CD14-positive monocyte (primary cell): ENCODE measurements at regions not wholly inside any gene's neighbourhood (a gene's known extent, or its start where the extent isn't known, plus 50 kb on each side); places are given as distances from the start of the nearest gene placed in this dataset.

Source experiments
- DNase-seq, 3 donors: peaks; one replicate each; pipeline ENCODE4 v3.0.0-alpha.2; 2011 to 2022
- H2AFZ ChIP-seq: 2 replicates; pipeline ENCODE4 v1.6.0; 2012; ENCODE audit warnings: mild to moderate bottlenecking, low read depth, low read length, inconsistent platforms; ENCODE audit not compliant: insufficient read depth, poor library complexity, severe bottlenecking
- H3K27ac ChIP-seq, 2 donors: 1 replicate in 1 of 2; 2 replicates in 1 of 2; pipeline ENCODE4 v1.5.1; 2012 to 2013; ENCODE audit warnings: low read length in 2 of 2, control low read depth in 1 of 2, inconsistent platforms in 1 of 2, low read depth in 1 of 2, mild to moderate bottlenecking in 1 of 2
- H3K27me3 ChIP-seq, 2 donors: one replicate each; pipeline versions ENCODE4 v1.6.0 to v1.6.1; 2011 to 2013; ENCODE audit warnings: low read length in 2 of 2; ENCODE audit not compliant: control insufficient read depth in 2 of 2, insufficient read depth in 2 of 2
- H3K36me3 ChIP-seq, 2 donors: replicated peaks in 1 of 2; 1 replicate in 1 of 2; 2 replicates in 1 of 2; pipeline versions ENCODE4 v1.5.1 to v1.6.1; 2012 to 2013; ENCODE audit warnings: low read length in 2 of 2, control low read depth in 1 of 2, inconsistent platforms in 1 of 2, mild to moderate bottlenecking in 1 of 2; ENCODE audit not compliant: insufficient read depth in 2 of 2, control insufficient read depth in 1 of 2
- H3K4me1 ChIP-seq, 2 donors: 1 replicate in 1 of 2; 2 replicates in 1 of 2; pipeline versions ENCODE4 v1.5.1 to v1.6.1; 2012 to 2013; ENCODE audit warnings: low read length in 2 of 2, control low read depth in 1 of 2, inconsistent platforms in 1 of 2, mild to moderate bottlenecking in 1 of 2, moderate library complexity in 1 of 2; ENCODE audit not compliant: insufficient read depth in 2 of 2, control insufficient read depth in 1 of 2
- H3K4me2 ChIP-seq: replicated peaks from 2 replicates; pipeline ENCODE3; 2012; ENCODE audit warnings: low read length, moderate library complexity, mild to moderate bottlenecking; ENCODE audit not compliant: poor library complexity, severe bottlenecking; ENCODE audit errors: extremely low read depth
- H3K4me3 ChIP-seq, 3 experiments: fragments of 200-600 bp in 1 of 3; sonication (generic) in 1 of 3; replicated peaks in 1 of 3; 1 replicate in 2 of 3; 2 replicates in 1 of 3; pipeline ENCODE4 v1.5.1; 2011 to 2013; ENCODE audit warnings: low read length in 3 of 3, mild to moderate bottlenecking in 3 of 3, control low read depth in 2 of 3, low read depth in 2 of 3, inconsistent platforms in 1 of 3, moderate library complexity in 1 of 3
- H3K79me2 ChIP-seq: 2 replicates; pipeline ENCODE4 v1.6.0; 2012; ENCODE audit warnings: mild to moderate bottlenecking, control low read depth, inconsistent platforms, low read length, moderate library complexity; ENCODE audit not compliant: insufficient read depth
- H3K9ac ChIP-seq: 2 replicates; pipeline ENCODE4 v1.6.0; 2017; ENCODE audit warnings: low read length, mild to moderate bottlenecking; ENCODE audit not compliant: insufficient read depth, poor library complexity, severe bottlenecking
- H3K9me3 ChIP-seq, 2 donors: replicated peaks in 1 of 2; 1 replicate in 1 of 2; 2 replicates in 1 of 2; pipeline versions ENCODE4 v1.5.1 to v1.6.1; 2012 to 2013; ENCODE audit warnings: low read length in 2 of 2, control low read depth in 1 of 2; ENCODE audit not compliant: control insufficient read depth in 1 of 2, insufficient read depth in 1 of 2
- H4K20me1 ChIP-seq: 2 replicates; pipeline ENCODE4 v1.6.0; 2012; ENCODE audit warnings: mild to moderate bottlenecking, low read length, control low read depth, moderate library complexity; ENCODE audit not compliant: insufficient read depth
- H3K27ac Mint-ChIP-seq, 7 donors: one replicate each; pipeline ENCODE4 v1.8.0; 2020; ENCODE audit warnings: mild to moderate bottlenecking in 7 of 7, mixed read lengths in 7 of 7, moderate library complexity in 6 of 7, inconsistent platforms in 2 of 7
- H3K27me3 Mint-ChIP-seq, 3 donors: one replicate each; pipeline ENCODE4 v1.8.0; 2021 to 2022; ENCODE audit warnings: low read depth in 3 of 3, mild to moderate bottlenecking in 3 of 3, mixed read lengths in 3 of 3, moderate library complexity in 3 of 3, inconsistent platforms in 1 of 3
- H3K36me3 Mint-ChIP-seq, 2 donors: one replicate each; pipeline ENCODE4 v1.8.0; 2020; ENCODE audit warnings: mixed read lengths in 2 of 2, inconsistent platforms in 1 of 2, mild to moderate bottlenecking in 1 of 2
- H3K4me1 Mint-ChIP-seq: one replicate; pipeline ENCODE4 v1.8.0; 2020; ENCODE audit warnings: mild to moderate bottlenecking, mixed read lengths
- H3K4me3 Mint-ChIP-seq, 2 donors: one replicate each; pipeline ENCODE4 v1.8.0; 2020; ENCODE audit warnings: mild to moderate bottlenecking in 2 of 2, mixed read lengths in 2 of 2, moderate library complexity in 1 of 2
- H3K9me3 Mint-ChIP-seq, 7 donors: one replicate each; pipeline ENCODE4 v1.8.0; 2020 to 2022; ENCODE audit warnings: mixed read lengths in 7 of 7, mild to moderate bottlenecking in 6 of 7, moderate library complexity in 6 of 7, inconsistent platforms in 2 of 7
- WGBS: methylation state at CpG from one replicate; pipeline ENCODE4 v1.1.5; 2013; ENCODE audit warnings: missing lambda C conversion rate; ENCODE audit not compliant: insufficient coverage; 5-methylcytosine and 5-hydroxymethylcytosine counted together
- intact Hi-C, 2 donors: fragments of 100-400 bp; cut with micrococcal nuclease; formaldehyde crosslinking; loops; one replicate each; pipeline versions ENCODE4 v1.15.0 to v1.15.1; 2023
- TF ChIP-seq, protein P1 (sequence below): fragments of 200-600 bp; IDR thresholded peaks from one replicate; pipeline ENCODE4 v1.8.0; 2022; ENCODE audit warnings: antibody characterized with exemption, mild to moderate bottlenecking

DNA sequence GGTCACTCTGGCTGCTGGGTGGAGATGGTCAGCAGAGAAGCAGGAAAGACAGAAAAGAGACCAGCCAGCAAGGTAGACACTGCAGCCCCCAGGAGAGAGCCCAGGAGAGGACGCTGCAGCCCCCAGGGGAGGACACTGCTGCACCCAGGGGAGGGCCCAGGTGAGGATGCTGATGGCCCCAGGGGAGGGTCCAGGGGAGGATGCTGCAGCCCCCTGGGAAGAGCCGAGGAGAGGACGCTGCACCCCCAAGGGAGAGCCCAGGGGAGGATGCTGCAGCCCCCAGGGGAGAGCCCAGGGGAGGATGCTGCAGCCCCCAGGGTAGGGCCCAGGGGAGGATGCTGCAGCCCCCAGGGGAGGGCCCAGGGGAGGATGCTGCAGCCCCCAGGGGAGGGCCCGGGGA is 196.7 kb upstream of the NSMCE3 start:
- Histone ChIP-seq H3K4me1 (no peaks in the 10 kb centered on the region), H3K9ac (no peak overlapping the region), H3K27ac (no peak overlapping the region), H3K79me2 (no peaks in the 10 kb centered on the region), H3K36me3 (no peaks in the 10 kb centered on the region), H3K4me2 (no peak overlapping the region), H4K20me1 (no peaks in the 10 kb centered on the region), H3K4me3 (no peak overlapping the region), H3K27me3 (no peaks in the 10 kb centered on the region), H2AFZ (no peak overlapping the region), H3K9me3 (peaks cover 0 to under 1% of the 10 kb centered on the region in 2 donors)
- Mint-ChIP-seq H3K27ac (no peak overlapping the region), H3K36me3 (no peaks in the 10 kb centered on the region), H3K27me3 (peaks cover 0 to 6% (median 1%) of the 10 kb centered on the region in 3 donors), H3K4me1 (no peaks in the 10 kb centered on the region), H3K4me3 (no peak overlapping the region), H3K9me3 (peaks cover 0 to 6% (median 0%) of the 10 kb centered on the region in 7 donors)
- 100% methylated on average over 2 of the region's 4 CpGs for WGBS
- TF ChIP-seq, protein P1, sequence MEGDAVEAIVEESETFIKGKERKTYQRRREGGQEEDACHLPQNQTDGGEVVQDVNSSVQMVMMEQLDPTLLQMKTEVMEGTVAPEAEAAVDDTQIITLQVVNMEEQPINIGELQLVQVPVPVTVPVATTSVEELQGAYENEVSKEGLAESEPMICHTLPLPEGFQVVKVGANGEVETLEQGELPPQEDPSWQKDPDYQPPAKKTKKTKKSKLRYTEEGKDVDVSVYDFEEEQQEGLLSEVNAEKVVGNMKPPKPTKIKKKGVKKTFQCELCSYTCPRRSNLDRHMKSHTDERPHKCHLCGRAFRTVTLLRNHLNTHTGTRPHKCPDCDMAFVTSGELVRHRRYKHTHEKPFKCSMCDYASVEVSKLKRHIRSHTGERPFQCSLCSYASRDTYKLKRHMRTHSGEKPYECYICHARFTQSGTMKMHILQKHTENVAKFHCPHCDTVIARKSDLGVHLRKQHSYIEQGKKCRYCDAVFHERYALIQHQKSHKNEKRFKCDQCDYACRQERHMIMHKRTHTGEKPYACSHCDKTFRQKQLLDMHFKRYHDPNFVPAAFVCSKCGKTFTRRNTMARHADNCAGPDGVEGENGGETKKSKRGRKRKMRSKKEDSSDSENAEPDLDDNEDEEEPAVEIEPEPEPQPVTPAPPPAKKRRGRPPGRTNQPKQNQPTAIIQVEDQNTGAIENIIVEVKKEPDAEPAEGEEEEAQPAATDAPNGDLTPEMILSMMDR = no peak
- no peak for DNase-seq
- intact Hi-C loops = no loop called here

DNA sequence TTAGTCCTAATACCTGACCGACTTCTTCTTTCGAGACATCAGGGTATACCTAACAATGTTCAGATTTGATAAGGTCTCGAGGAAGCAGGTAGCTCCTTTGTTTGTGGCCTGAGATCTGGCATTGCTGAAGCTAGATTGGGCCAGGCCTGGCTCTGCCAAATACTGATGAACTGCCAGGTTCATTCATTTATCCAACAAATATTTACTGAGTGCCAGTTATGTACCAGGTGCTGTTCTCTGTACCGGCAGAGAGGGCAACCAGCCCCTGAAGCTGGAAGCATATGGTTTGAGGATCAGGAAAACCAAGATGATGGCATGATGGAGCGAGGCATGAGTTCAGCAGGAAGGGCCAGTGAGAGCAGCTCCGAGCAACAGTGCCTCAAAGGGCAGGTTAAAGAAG is 196.2 kb upstream of the NSMCE3 start:
- Histone ChIP-seq H3K9me3 (no peaks in the 10 kb centered on the region), H3K4me1 (no peaks in the 10 kb centered on the region), H3K36me3 (no peaks in the 10 kb centered on the region), H3K79me2 (no peaks in the 10 kb centered on the region), H2AFZ (no peak overlapping the region), H3K27me3 (no peaks in the 10 kb centered on the region), H3K4me2 (no peak overlapping the region), H4K20me1 (no peaks in the 10 kb centered on the region), H3K4me3 (no peak overlapping the region), H3K27ac (no peak overlapping the region), H3K9ac (no peak overlapping the region)
- intact Hi-C loops = no loop called here
- Mint-ChIP-seq H3K9me3 (peaks cover 0 to 6% (median 0%) of the 10 kb centered on the region in 7 donors), H3K4me3 (no peak overlapping the region), H3K4me1 (no peaks in the 10 kb centered on the region), H3K36me3 (no peaks in the 10 kb centered on the region), H3K27ac (peak overlapping the region in 1 of 7 donors; percentile 21), H3K27me3 (peaks cover 0 to 4% (median 1%) of the 10 kb centered on the region in 3 donors)
- DNase-seq = no peak
- WGBS = 91% methylated on average over 6 of the region's 6 CpGs
- TF ChIP-seq, protein P1 = no peak
